ENCODE measurements at regions not wholly inside any gene's neighbourhood (a gene's known extent, or its start where the extent isn't known, plus 50 kb on each side); places are given as distances from the start of the nearest gene placed in this dataset.

- no peak for DNase-seq
These were observed 51.0 kb downstream of the FAT4 start for GRCh38 chr4:125365731-125366130.

- no peak for DNase-seq
These were observed 53.4 kb downstream of the FAT4 start for GRCh38 chr4:125368146-125368545.

- DNase-seq: no peak
These were observed 53.9 kb downstream of the FAT4 start for GRCh38 chr4:125368671-125369081.

GRCh38 chr4:125369098-125369497 lies 54.3 kb downstream of the FAT4 start:
- no peak for DNase-seq

- DNase-seq: no peak
These were observed 55.7 kb downstream of the FAT4 start for GRCh38 chr4:125370478-125370877.

GRCh38 chr4:125382995-125383394 lies 68.2 kb downstream of the FAT4 start:
- peak; percentile 32 for DNase-seq

- no peak for DNase-seq
These were observed 73.0 kb downstream of the FAT4 start for GRCh38 chr4:125387770-125388169.

- no peak for DNase-seq
These were observed 73.9 kb downstream of the FAT4 start for GRCh38 chr4:125388613-125389012.

- DNase-seq: no peak
These were observed 75.0 kb downstream of the FAT4 start for GRCh38 chr4:125389713-125390112.

GRCh38 chr4:125390126-125390525 lies 75.4 kb downstream of the FAT4 start:
- DNase-seq: no peak

- DNase-seq: no peak
These were observed 76.0 kb downstream of the FAT4 start for GRCh38 chr4:125390727-125391126.

- no peak for DNase-seq
These were observed 77.9 kb downstream of the FAT4 start for GRCh38 chr4:125392694-125393093.

GRCh38 chr4:125393825-125394224 lies 79.1 kb downstream of the FAT4 start:
- no peak for DNase-seq

- no peak for DNase-seq
These were observed 82.5 kb downstream of the FAT4 start for GRCh38 chr4:125397226-125397625.

- DNase-seq: peak; percentile 35
These were observed 83.7 kb downstream of the FAT4 start for GRCh38 chr4:125398263-125399002.

- no peak for DNase-seq
These were observed 86.0 kb downstream of the FAT4 start for GRCh38 chr4:125400756-125401155.

- DNase-seq: no peak
These were observed 87.0 kb downstream of the FAT4 start for GRCh38 chr4:125401784-125402183.

- peak; percentile 79 for DNase-seq
These were observed 105.8 kb downstream of the FAT4 start for GRCh38 chr4:125420526-125420925.

GRCh38 chr4:125421547-125421946 lies 106.8 kb downstream of the FAT4 start:
- no peak for DNase-seq

GRCh38 chr4:125423124-125423523 lies 108.4 kb downstream of the FAT4 start:
- DNase-seq: no peak

- DNase-seq: no peak
These were observed 114.1 kb downstream of the FAT4 start for GRCh38 chr4:125428832-125429231.

- DNase-seq: no peak
These were observed 115.3 kb downstream of the FAT4 start for GRCh38 chr4:125430086-125430485.

GRCh38 chr4:125432078-125432477 lies 117.3 kb downstream of the FAT4 start:
- DNase-seq: no peak

GRCh38 chr4:125433453-125433852 lies 118.7 kb downstream of the FAT4 start:
- no peak for DNase-seq

GRCh38 chr4:125434136-125434535 lies 119.4 kb downstream of the FAT4 start:
- DNase-seq: no peak

Data from left kidney (tissue), 1 donor.